HG03135 (cell line): ENCODE measurements at regions not wholly inside any gene's neighbourhood (a gene's known extent, or its start where the extent isn't known, plus 50 kb on each side); places are given as distances from the start of the nearest gene placed in this dataset.

Experiments
- ATAC-seq: cut with Tn5 transposase; IDR thresholded peaks from one replicate; pipeline ENCODE4 v1.9.1; 2021; ENCODE audit warnings: mild to moderate bottlenecking, moderate library complexity; ENCODE audit not compliant: unreplicated experiment

- no peak for ATAC-seq
Observed at GRCh38 chr6:106773996-106774629, 144.7 kb downstream of the QRSL1 start.

- no peak for ATAC-seq
Observed at GRCh38 chr6:106773522-106773921, 144.1 kb downstream of the QRSL1 start.

GRCh38 chr6:106772270-106773142 is 143.1 kb downstream of the QRSL1 start:
- no peak for ATAC-seq

DNA sequence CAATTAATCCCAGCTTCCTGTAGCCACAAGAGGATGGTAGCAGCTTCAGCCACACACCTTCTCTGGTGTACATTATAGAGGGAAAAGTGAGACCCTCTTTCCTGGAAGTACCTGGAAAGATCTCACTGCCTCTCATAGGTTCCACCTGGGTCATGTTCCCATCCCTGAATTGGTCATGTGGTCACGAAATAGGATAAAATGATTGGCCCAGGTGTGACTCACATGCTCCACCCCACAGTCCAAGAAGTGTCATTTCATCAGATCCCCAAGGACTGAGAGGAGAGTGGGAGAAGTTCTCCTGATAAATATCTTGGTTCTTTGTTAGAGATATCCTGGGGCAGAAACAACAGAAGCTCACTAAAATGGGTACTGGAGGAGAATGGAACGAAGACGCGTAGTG is 142.4 kb downstream of the QRSL1 start:
- ATAC-seq, result no peak

- no peak for ATAC-seq
Observed at GRCh38 chr6:106770663-106771062, 141.3 kb downstream of the QRSL1 start.

DNA sequence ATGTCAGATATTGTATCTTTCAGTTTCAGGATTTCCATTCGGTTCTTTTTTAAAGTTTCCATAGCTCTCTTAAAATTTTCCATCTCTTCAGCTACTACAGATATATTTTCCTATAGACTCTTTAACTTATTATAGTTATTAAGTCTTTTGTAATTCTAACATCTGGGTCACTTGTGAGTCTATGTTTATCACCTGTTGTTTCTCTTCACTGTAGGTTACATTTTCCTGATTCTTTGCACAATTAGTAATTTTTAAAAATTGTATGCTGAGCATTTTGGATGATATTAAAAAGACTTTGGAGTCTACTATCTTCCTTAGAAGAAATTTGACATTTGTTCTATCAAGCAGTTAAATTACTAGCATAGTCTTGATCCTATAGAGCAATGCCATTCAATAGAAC is 140.7 kb downstream of the QRSL1 start:
- ATAC-seq, result no peak

- no peak for ATAC-seq
Observed at GRCh38 chr6:106767271-106767670, 137.9 kb downstream of the QRSL1 start.

DNA sequence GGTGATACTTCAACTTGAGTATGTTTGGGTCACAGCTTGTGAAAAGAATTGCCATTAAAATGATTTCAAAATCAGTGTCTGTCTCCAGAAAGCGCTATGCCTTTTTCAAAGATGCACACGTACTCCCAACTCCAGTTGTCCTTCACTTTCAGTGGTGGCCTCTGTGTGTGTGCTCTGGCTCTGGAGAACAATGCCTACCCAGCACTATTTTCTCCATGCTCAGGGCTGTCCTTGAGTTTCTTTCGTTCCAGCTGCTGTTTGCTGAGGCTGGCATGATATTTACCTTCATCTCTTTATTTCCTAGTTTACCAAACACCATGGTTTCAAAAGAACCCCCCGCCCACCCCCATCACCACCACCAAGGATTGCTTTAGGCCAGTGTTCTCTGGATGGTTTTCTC is 136.8 kb downstream of the QRSL1 start:
- no peak for ATAC-seq

GRCh38 chr6:106765496-106765895 is 136.1 kb downstream of the QRSL1 start:
- no peak for ATAC-seq

DNA sequence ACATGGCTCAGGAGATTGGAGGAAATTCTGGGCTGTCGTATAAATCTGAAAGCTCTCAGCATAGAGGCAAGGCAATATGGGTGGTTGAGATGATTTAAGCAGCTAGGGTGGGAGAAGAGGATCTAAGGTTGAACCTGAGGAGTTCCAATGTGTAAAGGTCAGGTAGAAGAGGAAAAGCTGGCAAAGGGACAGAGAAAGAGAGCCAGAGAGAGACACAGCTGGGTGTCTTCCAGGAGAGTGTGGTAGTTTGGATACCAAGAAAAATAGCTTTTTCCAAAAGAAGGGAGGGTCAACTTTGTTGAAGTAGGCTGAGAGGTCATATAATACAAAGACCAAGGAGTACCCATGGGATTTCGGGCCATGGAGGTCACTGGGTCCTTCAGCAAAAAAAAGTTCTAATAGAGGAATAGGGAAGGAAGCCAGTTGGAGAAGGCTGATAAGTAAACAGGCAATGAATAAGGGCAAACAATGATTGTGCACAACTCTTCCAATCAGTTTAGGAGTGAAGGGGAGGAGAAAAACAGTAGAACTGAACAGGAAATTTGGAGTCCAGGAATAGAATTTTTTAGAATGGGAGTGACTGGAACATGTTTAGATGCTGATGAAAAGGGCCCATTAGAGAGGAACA is 135.1 kb downstream of the QRSL1 start:
- ATAC-seq, result no peak

GRCh38 chr6:106763361-106763760 is 134.0 kb downstream of the QRSL1 start:
- ATAC-seq, result no peak

DNA sequence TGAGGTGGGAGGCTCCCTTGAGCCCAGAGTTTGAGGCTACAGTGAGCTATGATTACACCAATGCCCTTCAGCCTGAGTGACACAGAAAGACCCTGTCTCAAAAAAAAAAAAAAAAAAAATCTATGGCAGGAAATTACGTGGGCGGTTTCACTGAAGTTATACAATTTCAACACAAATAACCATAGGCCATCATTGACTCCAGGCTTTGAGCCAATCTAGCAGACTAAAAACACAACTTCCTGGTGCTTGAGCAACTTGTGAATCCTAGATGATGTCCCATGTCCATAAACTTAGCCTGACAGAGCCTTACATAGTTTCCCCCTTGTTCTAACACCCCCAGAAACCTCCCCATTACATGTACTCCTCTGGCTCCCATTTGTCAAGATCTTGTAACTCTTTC is 131.8 kb downstream of the QRSL1 start:
- ATAC-seq, result no peak

GRCh38 chr6:106759112-106759511 is 129.7 kb downstream of the QRSL1 start:
- ATAC-seq, result no peak

- no peak for ATAC-seq
Observed at GRCh38 chr6:106757722-106758467, 128.5 kb downstream of the QRSL1 start.

- no peak for ATAC-seq
Observed at GRCh38 chr6:106757267-106757666, 127.9 kb downstream of the QRSL1 start.

DNA sequence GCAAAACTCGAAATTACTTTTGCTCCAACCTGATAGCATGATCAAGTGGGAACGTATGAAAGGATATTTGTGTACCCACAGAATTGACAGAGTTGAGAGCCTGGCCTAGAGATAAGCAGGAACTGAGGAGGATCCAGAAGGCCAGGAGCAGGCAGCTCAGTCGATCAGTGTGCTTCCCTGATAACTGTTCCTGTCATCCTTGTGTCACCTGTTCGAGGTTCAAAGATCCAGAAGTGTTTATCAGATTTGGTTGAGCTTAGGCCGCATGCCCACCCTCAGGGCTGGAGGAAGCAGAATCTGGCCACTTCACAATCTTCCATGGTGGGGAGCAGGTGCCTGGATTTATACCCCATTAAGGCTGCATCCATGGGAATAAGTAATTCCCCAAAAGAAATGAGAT is 124.8 kb downstream of the QRSL1 start:
- ATAC-seq, result no peak

DNA sequence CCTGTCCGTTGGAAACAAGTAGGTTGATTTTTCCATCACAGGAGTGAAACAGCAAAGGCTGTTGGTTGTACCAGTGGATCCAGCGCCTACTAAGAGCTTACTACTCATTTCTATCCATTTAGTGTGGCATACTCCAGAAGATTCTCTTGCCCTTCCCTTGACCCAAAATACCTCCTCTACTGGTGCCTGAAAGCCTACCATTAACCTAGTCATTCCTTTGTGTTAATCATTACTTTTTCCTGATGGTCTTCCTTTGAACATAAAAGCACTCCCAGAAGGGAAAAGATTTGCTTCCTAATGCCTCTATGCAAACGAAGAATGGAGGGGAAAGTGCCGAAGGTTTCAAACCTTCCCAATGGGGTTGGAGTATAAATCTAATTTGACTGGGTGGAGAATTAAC is 123.3 kb downstream of the QRSL1 start:
- ATAC-seq, result no peak

GRCh38 chr6:106751501-106752252 is 122.3 kb downstream of the QRSL1 start:
- ATAC-seq, result no peak

DNA sequence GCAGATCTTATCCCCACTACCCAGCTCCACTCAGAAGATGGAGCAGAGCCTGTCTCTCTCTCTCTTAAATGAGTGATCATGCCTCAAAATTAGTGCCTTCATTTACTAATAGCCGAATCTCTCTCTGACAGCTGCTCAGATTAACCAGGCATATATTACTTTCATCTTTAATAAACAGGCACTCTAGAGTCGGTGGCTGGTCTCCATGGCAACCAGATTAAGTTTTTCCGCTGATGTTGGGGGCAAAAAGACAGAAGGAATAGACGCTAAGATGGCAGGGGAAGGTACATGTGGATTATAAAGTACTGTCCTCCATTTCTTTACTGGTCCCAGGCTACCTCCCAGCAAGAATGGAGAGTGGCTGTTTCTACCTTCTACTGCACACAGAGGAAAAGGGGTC is 121.6 kb downstream of the QRSL1 start:
- no peak for ATAC-seq

DNA sequence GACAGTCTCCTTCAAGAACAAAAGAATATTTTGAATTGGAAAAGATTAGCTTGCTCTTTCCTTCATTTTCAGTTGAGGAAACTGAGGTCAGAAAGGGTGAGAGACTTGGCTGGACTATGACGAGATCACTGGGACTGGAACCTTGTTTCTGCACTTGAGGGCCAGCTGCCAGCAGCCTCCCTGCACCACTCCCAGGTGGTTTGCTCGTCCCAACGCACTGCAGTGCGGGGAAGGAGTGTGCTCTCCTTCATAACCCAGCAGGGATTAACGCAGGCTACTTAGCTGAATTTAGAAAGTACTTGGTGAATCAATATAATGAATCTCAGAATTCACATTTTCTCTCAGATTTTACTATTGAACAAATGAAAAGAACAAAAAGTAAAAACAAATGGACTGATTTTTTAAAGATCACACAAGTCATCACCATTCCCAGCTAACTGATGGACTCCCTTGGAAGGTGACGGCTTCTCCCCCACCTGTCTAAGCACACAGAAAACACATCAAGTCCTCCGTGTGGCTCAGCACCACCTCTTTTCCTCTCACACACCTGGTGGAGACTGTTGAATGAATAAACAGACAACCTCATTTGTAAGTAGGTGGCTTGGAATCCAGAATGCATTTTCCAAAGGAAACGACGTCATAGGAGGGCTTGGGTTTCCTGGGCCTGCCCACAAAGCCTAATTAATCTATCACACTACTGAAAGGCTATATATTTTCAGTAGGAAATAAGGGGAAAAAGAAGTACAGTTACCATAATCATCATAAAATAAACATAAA is 121.0 kb downstream of the QRSL1 start:
- no peak for ATAC-seq
